ENCODE measurements at regions not wholly inside any gene's neighbourhood (a gene's known extent, or its start where the extent isn't known, plus 50 kb on each side); places are given as distances from the start of the nearest gene placed in this dataset.

- FAIRE-seq: no peak
These were observed 111.9 kb upstream of the CALN1 start for GRCh38 chr7:72524037-72524436.

- FAIRE-seq: no peak
These were observed 92.0 kb upstream of the CALN1 start for GRCh38 chr7:72504061-72504706.

- FAIRE-seq: no peak
These were observed 91.5 kb upstream of the CALN1 start for GRCh38 chr7:72503644-72504043.

- no peak for FAIRE-seq
These were observed 82.7 kb upstream of the CALN1 start for GRCh38 chr7:72494807-72495206.

- no peak for FAIRE-seq
These were observed 81.9 kb upstream of the CALN1 start for GRCh38 chr7:72493850-72494661.

GRCh38 chr7:72492461-72493065 is 80.4 kb upstream of the CALN1 start:
- no peak for FAIRE-seq

- FAIRE-seq: no peak
These were observed 78.2 kb upstream of the CALN1 start for GRCh38 chr7:72490301-72490700.

GRCh38 chr7:72481934-72482333 is 69.8 kb upstream of the CALN1 start:
- peak; percentile 49 for FAIRE-seq

- FAIRE-seq: no peak
These were observed 64.6 kb upstream of the CALN1 start for GRCh38 chr7:72476608-72477305.

GRCh38 chr7:72467237-72467636 is 55.1 kb upstream of the CALN1 start:
- no peak for FAIRE-seq

- FAIRE-seq: no peak
These were observed 54.7 kb upstream of the CALN1 start for GRCh38 chr7:72466797-72467196.

- FAIRE-seq: no peak
These were observed 53.4 kb upstream of the CALN1 start for GRCh38 chr7:72465521-72465920.

- FAIRE-seq: no peak
These were observed 50.2 kb upstream of the CALN1 start for GRCh38 chr7:72462311-72462710.
